Daoy (cell line): ENCODE measurements at regions not wholly inside any gene's neighbourhood (a gene's known extent, or its start where the extent isn't known, plus 50 kb on each side); places are given as distances from the start of the nearest gene placed in this dataset.

Experiments
- DNase-seq: peaks from one replicate; pipeline ENCODE4 v3.0.0-alpha.2; 2015; ENCODE audit warnings: low read depth

- no peak for DNase-seq
Observed at GRCh38 chr15:93166675-93167074, 77.7 kb upstream of the RGMA start.

DNA sequence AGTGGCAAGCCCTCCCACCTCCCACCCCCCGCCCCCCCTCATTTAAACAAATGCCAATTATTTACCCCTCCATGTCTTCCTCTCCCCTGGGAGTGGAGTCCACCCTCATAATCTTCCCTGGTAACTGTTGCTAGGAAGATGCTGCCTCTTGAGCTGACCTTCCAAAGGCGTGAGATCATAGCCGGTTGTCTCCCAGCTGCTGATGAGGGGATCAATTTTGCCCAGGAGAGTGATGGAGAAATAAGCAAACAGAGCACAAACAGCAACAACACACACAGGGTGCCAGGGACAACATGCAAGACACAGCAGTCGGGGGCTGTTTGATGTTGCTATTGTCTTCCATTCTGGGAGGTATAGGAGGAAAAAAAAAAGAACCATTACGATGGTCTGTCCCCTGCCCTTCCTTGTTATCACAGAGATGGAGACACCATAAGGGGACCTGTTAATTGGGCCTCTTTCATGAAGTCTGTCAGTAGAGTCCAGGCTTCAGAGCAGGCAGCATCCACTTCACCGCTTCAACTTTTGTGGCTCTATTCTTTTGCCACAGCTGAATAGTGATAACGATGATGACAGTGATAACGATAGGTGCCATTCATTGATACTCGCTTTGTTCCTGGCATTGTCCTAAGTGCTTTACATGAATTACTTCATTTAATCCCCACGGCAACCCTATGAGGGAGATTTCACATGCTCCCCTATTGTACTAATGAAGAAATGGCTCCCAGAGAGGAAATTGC lies 76.9 kb upstream of the RGMA start:
- no peak for DNase-seq

DNA sequence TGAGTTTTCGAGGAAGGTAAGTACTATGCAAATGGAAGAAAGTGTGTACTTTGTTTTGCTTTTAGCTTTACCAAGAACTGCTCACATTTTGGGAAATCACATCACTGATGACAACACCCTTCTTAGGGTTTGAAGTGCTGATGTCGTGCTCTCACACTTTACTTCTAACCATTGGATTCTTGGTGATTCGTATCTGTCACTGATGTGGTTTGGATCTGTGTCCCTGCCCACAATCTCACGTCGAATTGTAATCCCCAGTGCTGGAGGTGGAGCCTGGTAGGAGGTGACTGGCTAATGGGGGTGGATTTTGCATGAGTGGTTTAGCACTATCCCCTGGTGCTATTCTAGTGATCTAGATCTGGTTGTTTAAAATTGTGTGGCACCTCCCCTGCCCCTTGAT lies 75.4 kb upstream of the RGMA start:
- no peak for DNase-seq

DNA sequence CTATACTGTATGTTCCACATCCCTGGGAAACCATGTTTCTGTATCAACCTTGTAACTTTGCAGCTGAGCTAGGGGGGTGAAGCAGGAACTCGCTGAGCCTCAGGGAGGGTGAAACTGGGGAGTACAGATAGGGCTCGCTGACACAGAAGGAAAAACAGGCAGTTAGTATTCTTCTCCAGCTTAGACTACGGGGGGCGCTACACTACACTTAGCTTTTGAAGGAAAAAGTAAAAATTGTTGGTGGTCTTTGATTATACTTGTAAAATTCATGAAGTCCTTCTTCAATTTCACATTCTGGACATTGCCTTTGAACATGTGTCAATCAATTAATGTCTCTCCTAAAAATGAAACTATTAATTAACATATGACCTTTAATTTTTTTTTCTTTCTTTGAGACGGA lies 73.5 kb upstream of the RGMA start:
- DNase-seq, result no peak

DNA sequence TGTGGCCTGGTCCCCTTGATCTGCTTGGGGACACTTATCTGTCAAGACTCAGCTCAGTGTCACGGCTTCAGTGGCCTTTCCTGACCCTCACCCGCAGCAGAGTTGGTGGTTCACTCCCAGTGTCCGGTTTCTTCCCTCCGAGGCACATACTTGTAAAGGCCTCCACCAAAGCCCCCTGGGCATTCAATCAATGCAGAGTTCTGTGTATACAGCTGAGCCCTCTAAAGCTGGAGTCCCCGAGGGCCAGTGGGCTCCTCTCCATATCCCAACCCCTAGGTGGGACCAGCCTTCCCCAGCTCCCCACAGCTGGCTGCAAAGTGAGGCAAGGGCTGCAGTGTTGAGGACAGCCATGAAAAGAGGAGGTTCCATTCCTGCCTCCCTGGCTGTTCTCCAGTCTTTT lies 70.9 kb upstream of the RGMA start:
- no peak for DNase-seq

GRCh38 chr15:93158097-93158900 lies 69.3 kb upstream of the RGMA start:
- no peak for DNase-seq

DNA sequence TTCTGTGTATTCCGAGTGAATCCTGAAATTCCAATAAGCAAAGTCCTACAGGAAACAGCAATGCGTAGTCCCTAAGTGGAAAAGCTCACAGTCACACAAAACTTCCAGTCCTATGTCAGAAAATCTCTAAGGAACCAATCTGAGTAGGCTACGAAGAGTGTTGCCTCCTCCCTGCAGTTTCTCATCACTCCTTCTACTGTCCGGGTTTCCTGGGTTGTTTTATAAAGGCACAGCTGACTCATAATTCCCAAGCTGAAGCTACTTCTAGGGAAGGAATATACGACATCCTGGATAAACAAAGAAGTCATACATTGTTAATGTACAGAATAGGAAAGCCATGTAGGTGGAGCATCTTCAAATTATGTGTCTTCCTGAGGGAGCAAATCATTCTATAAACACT lies 65.7 kb upstream of the RGMA start:
- no peak for DNase-seq

DNA sequence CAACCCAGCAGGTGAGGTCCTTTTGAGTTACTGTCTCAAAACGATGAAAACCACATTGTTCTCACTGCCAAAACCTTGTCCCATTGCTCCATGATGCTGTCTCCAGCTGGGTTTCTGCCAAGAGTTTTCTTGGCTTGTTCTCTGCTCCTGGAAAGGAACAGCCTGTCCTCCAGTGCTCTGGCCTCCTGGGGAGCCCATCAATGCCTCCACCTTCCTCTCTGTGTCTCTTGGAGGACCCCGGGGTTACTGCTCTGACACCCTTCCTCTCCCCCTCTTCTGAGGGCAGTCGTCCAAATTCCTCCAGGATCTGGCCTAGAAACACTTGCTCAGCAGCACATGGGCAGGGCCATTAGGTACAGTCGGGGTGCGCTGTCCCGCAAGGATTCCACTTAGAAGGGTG lies 63.9 kb upstream of the RGMA start:
- no peak for DNase-seq

- no peak for DNase-seq
Observed at GRCh38 chr15:93152360-93152759, 63.3 kb upstream of the RGMA start.

GRCh38 chr15:93150910-93151881 lies 62.2 kb upstream of the RGMA start:
- peak; percentile 62 for DNase-seq

DNA sequence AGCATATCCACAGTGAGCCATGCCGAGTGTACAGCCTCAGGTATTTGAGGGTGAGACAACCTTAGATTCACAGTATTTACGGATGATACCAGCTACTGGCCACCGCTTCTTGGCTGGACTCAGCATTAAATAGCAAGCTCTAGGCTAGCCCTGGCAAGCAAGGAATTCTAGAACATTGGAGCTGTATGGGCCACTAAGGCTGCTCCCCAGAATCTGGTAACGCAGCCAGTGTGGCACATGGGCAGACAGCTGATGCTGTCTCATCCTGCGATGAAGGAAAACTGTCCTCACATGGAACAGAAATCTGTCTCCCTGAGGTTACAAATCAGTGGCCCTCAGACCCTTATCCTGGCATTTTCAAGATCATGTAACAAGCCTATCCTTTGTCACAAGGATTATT lies 57.6 kb upstream of the RGMA start:
- DNase-seq, result no peak

- DNase-seq, result no peak
Observed at GRCh38 chr15:93146196-93146595, 57.2 kb upstream of the RGMA start.

GRCh38 chr15:93144463-93145236 lies 55.6 kb upstream of the RGMA start:
- no peak for DNase-seq

DNA sequence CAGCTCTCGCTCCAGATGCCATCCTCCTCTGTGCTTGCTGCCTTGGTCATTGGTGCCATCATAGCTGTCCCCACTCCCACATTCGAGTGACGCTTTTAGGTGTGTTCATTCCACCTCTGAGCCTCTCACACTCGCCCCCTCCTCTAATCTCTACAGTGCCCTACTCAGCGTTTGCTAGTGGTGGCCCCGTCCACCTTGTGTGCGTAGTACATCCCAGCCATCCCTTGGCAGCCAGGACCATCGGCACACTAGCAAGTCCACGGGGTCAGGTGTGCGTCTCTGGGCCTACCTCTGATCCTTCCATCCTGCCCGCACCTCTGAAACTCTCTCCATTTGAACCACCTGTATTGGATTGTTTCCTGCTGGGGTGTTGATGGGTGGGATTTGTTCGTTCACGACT lies 54.2 kb upstream of the RGMA start:
- no peak for DNase-seq

DNA sequence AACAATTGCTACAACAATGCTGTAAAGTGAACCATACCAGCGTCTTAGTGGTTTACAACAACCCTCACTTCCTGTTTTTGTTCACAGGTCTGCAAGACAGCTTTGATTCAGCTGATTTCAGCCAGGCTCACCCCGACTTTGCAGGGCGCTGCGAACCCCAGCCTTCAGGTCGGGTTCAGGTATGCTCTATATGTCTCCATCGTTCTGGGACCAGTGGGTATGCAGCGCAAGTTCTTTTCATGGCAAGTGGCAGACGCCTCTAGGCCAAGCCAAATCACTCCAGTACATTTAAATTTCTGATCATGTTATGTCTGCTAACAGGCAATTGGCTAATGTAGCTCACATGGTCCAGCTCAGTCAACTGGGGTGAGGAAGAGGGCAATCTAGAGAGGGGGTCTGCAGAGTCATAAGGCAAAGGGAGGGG lies 52.4 kb upstream of the RGMA start:
- no peak for DNase-seq

DNA sequence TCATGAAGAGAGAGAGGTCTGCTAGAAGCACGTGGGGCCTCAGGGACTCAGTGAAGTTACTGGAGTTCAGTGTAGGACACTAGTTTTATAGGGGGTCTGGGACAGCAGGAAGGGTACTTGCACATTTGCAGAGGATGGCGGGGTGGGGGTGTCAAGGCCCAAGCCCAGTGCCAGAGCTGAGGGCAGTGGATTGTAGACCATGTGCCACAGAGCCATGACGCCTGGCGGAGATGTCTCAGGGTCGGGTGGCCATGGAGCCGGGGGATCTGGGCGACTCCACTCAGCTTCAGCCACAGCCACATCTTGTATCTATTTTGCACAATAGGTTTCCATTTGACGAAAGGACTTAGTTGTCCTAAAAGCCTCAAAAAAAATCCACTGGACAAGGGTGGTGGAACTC lies 50.4 kb upstream of the RGMA start:
- DNase-seq, result no peak

- no peak for DNase-seq
Observed at GRCh38 chr15:93138681-93139250, 49.8 kb upstream of the RGMA start.
